ENCODE measurements at regions not wholly inside any gene's neighbourhood (a gene's known extent, or its start where the extent isn't known, plus 50 kb on each side); places are given as distances from the start of the nearest gene placed in this dataset.

- DNase-seq = no peak
Measured at GRCh38 chr11:100536979-100537378, 150.1 kb upstream of the ARHGAP42 start.

GRCh38 chr11:100543386-100543785 is 143.7 kb upstream of the ARHGAP42 start:
- DNase-seq = no peak

- DNase-seq = no peak
Measured at GRCh38 chr11:100545556-100545955, 141.5 kb upstream of the ARHGAP42 start.

GRCh38 chr11:100545970-100546369 is 141.1 kb upstream of the ARHGAP42 start:
- no peak for DNase-seq

- DNase-seq = no peak
Measured at GRCh38 chr11:100546714-100547113, 140.4 kb upstream of the ARHGAP42 start.

- no peak for DNase-seq
Measured at GRCh38 chr11:100550298-100550697, 136.8 kb upstream of the ARHGAP42 start.

GRCh38 chr11:100550912-100551632 is 136.0 kb upstream of the ARHGAP42 start:
- DNase-seq = no peak

GRCh38 chr11:100555931-100556330 is 131.2 kb upstream of the ARHGAP42 start:
- no peak for DNase-seq

- no peak for DNase-seq
Measured at GRCh38 chr11:100556781-100557180, 130.3 kb upstream of the ARHGAP42 start.

- no peak for DNase-seq
Measured at GRCh38 chr11:100557830-100558611, 129.1 kb upstream of the ARHGAP42 start.

GRCh38 chr11:100560606-100561005 is 126.5 kb upstream of the ARHGAP42 start:
- DNase-seq = no peak

GRCh38 chr11:100561323-100561722 is 125.8 kb upstream of the ARHGAP42 start:
- DNase-seq = no peak

- DNase-seq = no peak
Measured at GRCh38 chr11:100562128-100562527, 125.0 kb upstream of the ARHGAP42 start.

GRCh38 chr11:100563541-100564280 is 123.4 kb upstream of the ARHGAP42 start:
- DNase-seq = no peak

- DNase-seq = no peak
Measured at GRCh38 chr11:100573911-100574513, 113.1 kb upstream of the ARHGAP42 start.

GRCh38 chr11:100574894-100575769 is 112.0 kb upstream of the ARHGAP42 start:
- DNase-seq = no peak

- peak in 1 of 5 experiments; percentile 34 for DNase-seq
Measured at GRCh38 chr11:100575860-100576717, 111.0 kb upstream of the ARHGAP42 start.

- DNase-seq = no peak
Measured at GRCh38 chr11:100576718-100577021, 110.4 kb upstream of the ARHGAP42 start.

GRCh38 chr11:100578831-100579311 is 108.2 kb upstream of the ARHGAP42 start:
- DNase-seq = no peak

GRCh38 chr11:100581318-100581717 is 105.8 kb upstream of the ARHGAP42 start:
- DNase-seq = no peak
